T follicular helper cell (primary cell): ENCODE measurements at regions not wholly inside any gene's neighbourhood (a gene's known extent, or its start where the extent isn't known, plus 50 kb on each side); places are given as distances from the start of the nearest gene placed in this dataset.

Source experiments
- DNase-seq: peaks from one replicate; pipeline ENCODE4 v3.0.0-alpha.2; 2020; ENCODE audit warnings: low read depth

DNA sequence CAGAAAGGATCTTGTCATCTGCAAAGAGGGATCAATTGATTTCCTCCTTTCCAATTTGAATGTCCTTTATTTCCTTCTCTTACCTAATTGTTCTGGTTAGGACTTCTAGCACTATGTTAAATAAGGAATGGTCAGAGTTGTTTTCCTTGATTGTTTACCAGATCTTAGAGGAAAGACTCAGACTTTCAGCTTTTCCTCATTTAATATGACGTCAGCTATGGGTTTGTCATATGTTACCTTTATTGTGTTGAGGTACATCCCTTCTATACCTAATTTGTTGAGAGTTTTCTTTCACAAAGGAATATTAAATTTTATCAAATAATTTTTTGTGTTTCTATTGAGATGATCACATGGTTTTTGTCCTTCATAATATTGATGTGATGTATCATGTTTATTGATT, 656.5 kb upstream of the GRAMD2B start:
- DNase-seq = no peak

DNA sequence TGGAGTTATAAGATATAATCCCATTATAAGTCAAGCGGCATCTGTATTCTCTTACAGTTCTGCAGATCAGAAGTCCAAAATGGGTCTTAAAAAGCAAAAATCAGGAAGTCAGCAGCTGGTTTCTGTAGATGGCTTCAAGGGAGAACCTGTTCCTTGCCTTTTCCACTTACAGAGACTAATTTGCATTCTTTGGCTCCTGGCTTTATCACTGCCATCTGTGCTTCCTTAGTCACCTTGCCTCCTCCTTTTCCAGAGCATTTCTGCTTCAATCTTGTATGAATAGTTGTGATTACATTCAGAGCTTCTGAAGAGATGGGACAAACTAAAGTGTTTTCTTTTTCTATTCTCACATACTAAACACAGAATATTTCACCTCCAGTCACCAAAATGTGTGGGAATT, 647.3 kb upstream of the GRAMD2B start:
- no peak for DNase-seq

DNA sequence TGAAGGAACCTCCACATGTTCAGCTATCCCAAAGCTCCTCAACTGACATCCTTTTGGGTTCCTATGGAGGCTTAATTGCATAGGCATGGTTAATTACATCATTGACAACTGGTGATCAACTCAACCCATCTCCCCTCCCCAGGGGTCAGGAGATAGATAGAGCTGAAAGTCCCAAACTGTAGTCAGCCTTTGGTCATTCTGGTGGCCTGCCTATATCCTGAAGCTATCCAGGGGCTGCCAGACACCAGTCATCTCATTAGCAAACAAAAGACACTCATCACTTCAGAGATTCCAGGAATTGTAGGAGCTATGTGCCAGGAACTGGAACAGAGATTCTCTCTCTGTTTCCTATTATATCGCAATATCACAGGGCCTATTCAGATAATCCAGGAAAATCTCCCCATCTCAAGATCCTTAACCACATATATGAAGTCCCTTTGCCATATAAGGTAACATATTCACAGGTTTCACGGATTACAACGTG, 646.5 kb upstream of the GRAMD2B start:
- no peak for DNase-seq

DNA sequence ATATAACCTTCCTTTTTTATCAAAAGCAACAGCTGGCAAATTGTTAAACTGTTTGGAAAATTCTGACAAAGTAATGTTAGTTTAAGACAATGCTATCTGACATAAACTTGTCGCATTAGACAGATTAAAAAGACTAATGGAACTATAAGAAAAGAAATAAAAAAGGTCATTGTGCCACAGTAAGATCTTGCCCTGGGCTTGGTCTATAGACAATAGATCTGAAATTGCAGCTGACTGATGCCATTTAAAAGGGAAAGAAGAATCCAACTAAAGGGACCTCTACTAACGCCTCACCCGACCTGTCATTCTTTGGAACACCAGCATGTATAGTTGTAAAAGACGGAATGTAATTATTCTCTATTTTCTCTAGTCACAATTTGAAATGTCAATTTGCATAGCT, 644.4 kb upstream of the GRAMD2B start:
- no peak for DNase-seq

DNA sequence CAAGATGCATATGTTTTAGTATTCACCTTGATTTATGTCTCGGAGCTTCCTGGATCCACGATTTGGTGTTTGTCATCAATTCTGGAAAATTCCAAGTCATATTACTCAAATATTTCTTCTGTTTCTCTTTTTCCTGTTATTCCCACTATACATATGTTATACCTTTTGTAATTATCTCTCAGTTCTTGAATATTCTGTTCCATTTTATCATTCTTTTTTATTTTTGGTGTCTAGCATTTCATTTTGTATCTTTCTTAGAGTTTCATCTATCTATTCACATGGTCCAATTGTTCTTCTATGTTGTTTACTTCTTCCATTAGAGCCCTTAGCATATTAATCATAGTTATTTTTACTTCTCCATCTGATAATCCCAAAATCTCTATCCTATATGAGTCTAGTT, 637.8 kb upstream of the GRAMD2B start:
- no peak for DNase-seq

DNA sequence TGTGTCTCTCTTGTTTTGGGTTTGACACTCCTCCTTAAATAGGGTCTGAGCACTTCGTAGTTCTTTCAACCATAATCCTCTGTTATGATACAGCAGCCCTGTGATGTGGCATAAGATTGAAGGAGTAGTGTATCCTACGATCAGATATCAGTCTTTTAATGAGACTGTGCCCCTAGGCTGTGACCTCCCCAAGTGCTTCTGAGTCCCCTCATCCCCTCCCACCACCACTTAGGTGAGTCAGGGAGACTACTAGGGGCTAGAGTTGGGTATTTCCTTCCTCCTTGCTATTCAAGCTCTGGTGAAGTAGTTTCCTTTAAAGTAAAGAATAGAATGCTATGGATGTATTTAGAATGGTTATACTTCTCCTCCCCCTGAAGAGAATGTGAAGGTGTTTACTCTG, 637.2 kb upstream of the GRAMD2B start:
- no peak for DNase-seq

DNA sequence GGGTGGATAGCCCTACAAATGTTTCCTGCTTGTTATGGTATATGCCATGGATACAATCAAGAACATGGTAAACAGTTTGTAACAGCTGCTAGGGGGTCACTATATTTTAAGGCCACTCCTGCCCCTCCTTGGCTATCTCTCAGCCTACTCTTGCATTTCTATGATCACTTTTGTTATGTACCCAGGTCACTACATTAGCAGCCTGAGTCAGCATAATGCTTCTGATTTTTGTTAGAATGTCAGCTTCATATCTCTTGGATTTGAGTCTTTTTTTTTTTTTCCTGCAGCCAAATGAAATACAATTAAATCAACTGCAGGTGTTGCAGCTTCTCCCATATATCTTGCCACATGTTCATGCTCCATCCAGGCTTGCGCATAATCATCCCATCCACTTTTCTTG, 629.7 kb upstream of the GRAMD2B start:
- no peak for DNase-seq

DNA sequence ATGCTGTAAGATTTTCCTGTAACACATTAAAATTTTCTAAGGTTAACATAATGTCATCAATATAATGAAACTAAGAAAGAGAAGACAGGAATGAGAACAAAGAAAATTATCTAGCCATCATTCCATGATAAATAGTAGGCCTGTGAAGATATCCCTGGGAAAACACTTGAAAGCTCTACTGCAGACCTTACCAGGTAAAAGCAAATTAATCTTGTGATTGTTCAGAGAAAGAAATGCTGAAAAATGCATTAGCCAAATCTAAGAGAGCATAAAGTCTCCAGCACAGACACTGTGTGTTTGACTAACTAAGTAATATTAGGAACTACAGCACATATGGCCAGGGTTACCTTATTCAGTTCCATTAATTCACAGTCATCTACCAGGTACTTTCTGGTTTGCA, 628.3 kb upstream of the GRAMD2B start:
- DNase-seq = no peak

DNA sequence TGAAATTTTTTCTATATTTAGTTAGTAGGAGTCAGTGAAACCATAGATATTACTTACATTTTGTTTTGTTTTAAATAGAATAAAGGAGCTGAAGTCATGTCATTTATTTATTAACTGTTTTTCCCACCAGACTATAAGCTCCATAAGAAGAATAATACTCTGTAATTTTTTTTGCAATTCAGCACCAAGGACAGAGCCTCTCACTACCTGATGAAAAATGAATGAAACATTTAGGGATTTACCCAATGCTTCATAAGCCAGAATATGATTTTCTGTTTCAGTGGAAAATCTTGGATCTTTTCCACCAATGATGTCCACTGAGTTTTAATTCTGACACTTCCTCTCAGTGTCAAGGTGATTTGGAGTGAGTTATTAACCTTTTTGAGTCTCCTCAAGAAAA, 624.9 kb upstream of the GRAMD2B start:
- no peak for DNase-seq

DNA sequence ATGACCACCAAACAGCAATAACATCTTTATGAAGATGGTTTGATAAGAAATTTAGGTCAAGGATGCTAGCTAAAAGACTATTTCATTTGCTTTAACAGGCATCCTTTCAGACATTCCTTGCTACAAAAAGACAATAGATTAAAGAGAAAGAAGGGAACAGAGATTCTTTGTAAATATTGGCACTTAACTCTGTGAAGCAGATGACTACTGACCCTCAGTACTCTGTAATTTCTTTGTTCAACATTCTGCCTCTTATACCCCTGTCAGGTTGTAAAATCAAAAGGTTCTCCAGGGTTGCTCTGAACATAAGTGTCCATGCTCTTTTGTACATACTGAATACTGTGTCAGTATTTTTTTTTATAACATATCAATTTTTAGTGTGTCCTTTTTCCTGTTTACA, 610.6 kb upstream of the GRAMD2B start:
- DNase-seq = no peak

DNA sequence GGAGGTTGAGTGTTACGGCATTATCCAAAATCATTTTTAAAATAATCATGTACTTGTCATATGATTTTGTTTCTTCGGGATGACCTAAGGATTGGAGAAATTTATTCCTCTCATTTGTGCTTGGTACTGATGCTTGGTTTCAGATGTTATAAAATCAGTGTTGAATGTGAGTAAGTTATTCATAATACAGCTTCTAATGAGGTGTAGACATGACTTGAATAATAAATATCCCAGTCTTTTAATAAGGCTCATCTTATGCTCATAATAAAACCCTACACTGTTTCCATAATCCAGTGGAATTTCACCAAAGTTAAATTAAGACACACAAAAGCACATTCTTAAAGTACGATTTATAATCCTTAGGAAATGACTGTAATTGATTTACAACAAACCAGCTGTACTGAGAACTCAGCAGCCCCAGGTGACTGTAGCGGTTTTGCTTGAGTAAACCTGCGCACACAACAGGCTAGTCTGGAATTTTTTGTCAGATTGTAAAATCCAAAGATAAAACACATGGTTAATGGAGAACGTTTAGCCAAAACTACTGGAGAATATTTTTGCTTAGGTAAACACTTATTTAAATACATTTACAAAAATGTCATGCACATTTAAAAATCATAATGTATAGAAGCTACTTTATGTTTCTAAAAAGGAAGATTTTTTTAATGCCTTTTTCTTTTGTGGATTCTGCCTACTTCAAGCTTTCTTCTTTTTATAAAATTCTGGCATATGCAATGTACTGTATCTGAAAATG, 609.8 kb upstream of the GRAMD2B start:
- DNase-seq = no peak

DNA sequence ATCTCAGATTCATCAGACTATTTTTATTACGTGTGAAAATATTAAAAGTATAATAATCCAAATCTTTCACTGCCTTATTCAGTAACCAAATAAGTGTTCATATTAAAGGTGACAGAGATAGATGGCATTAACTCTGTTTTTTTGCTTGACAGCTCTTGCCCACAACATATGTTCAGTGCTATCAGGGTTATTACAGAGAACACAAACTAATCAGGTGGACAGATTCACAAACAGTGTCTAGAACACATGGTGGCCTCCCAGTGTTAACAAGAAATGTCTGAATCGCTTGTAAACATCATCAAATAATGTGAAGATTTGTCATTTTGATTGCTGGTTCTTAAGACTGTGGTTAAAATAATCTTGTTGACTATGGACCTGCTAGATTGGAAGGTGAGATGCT, 609.1 kb upstream of the GRAMD2B start:
- DNase-seq = no peak

DNA sequence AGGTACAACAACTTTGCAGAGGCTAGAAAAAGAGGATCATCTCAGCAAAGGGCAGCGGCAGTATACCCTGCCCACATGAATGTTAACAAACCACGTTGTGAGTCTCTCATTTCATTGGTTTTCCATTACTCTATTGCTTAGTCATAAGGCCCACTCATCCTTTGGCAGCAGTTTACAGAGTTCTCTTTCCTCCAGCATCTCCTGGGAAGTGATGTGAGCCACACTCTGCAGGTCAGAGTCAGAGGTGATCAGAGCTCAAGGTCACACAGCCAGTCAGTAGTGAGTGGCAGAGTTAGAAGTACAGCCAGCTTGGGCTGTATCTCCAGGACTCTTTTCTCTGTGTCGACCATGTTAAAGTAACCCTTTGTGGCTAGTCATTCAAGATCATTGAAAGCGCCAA, 599.6 kb upstream of the GRAMD2B start:
- no peak for DNase-seq

DNA sequence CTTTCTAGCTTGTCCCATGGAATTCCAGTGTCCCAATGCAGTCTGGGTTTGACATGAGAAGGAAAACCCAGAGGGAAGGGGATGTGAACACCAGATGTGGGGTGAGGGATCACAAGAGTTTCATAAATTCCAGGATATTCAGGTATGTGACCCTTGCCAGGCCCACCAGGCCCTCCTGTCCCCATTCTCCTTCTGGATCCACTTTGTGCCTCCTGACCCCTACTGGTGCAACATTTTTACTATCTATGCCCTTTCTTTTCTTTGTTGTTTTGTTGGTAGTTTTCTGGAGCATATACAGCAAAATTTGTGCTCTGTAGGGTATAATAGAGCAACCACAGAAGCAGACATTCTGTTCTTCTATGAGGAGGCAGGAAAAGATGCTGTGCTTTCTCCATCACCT, 597.0 kb upstream of the GRAMD2B start:
- no peak for DNase-seq

DNA sequence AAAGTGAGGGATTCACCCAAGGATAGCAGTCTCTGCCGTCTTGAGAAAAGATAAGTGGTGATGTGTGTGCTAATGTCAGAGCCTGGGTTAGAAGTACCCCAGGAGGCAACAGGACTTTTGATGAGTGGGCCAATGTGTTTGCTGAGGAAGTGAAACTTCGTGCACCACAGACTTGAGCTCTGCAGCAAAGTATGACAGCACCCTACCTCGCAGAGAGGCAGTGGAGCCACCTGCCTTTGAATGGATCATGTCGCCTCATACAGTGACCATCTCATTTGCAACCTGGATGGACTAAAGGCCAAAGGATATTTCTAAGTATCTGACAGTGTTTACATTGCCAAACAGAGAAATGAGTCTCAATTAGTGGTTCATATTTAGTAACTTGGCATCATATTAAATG, 593.9 kb upstream of the GRAMD2B start:
- DNase-seq = no peak

DNA sequence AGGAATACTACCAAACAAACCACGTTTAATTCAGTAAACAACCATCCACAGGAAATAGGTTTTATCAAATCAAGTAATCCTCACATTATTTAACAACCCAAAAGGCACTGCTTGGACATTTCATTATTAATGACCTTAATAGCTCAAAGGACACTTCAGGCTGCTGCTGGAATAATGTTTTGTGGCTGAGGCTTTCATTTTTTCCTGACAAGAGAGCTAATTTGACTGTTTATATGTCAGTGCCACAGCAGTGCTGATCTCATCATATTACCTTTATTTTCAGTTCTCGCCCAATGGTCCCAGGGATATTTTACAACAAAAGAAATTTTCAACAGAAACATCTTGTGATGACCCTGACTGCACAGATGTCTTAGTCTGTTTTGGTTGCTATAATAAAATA, 589.8 kb upstream of the GRAMD2B start:
- DNase-seq = no peak

DNA sequence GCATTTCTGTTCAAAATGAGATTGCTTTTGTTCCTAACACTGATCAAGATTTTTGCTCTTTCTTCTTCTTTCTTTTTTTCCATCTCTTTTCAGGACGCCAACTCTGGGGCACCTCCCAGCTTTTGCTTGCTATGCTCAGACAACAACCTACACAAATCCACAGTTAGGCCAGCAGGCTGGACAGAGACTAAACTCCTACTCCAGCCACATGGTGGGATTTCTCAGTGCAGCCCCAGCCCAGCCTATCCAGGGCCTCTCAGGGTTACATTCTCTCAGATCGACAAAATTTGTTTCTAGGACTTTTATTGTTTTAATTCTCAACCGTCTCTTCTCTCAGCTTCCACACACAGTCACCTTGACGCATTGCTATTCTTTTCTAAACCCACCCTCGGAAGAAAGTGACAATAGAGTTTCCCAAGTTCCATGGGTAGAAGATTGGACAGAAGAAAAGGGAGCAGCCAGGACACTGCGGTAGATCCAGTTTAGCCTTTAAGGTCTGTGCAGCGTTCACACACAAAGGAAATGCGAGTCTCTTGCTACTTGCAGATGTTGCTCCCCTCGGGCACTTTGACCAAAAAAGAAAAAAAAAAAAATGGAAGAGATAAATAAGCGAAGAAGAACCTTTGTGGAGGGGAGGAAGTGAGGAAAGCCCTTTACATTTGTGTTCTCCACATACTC, 588.6 kb upstream of the GRAMD2B start:
- no peak for DNase-seq

DNA sequence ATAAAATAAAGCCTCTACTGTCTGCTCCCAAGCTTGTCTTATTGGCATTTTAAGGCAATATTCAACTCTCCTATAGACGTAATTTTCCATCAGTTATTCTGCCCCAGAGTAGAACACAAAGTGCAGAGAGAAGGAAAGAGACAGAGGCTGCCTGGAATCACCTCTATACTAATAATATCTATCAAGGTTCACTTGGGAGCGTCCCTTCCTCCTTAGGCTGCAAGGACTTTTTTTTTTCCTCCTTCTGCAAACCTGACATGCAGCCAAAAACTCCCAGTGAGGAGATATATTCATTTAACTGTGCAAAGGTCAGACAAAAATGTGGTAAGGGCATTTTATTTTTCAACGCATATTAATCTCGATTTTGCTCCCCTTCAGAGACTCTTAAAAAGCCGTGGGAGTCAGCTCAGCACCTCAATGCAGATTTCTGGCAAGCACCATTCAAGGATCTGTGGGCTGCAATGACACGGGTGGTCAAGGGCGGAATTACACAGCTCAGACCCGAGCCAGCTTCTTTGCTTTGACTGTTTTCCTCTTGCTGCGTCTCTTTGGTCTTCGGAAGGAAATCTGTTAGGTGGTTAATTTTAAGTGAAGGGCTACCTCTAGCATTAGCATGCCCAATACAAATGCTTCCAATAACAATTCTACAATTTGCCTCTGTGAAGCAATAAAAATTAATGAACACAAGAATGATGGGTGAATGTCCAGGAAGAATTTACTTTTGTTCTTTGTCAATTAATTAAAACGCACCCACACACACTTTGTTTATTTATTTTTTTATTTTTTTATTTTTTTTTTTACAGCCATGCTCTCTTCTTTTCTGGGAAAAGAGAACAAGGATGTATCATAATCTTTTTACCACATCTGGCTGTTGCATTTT, 587.7 kb upstream of the GRAMD2B start:
- DNase-seq = no peak

DNA sequence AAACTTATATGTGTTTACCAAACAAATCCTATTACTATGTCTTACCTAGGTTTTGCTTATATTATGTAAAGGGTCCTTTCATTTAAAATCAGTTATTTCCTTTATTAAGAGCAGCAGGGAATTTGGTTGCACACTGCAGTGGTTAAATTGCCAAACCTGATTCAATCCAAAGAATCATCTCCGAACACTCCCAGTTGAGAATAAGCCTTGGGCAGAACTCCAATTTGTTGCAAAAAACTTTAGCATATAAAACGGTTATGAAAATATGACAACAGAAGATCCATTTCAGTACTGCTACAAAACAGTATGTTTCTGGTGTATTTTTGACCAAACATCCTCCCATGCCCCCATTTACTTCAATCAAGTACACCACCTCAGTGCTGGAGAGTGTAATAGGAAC, 587.0 kb upstream of the GRAMD2B start:
- no peak for DNase-seq

DNA sequence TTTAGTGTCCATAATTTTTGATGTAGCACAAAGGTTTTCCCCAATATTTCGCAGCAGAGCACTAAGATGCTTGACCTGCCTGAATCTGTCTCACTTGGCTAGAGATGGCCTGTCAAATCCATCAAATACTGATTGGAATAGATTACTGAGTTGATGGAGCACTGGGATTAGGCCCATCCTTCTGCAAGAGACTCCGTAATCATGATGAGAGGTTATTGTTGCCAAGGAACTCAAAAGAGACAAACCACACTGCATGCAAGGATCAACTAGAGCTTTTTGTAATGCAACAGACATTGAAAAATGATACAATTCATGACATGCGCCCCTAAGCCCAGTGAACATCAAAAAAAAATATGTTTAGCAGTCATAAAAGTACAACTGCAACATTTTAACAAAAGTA, 585.3 kb upstream of the GRAMD2B start:
- no peak for DNase-seq

DNA sequence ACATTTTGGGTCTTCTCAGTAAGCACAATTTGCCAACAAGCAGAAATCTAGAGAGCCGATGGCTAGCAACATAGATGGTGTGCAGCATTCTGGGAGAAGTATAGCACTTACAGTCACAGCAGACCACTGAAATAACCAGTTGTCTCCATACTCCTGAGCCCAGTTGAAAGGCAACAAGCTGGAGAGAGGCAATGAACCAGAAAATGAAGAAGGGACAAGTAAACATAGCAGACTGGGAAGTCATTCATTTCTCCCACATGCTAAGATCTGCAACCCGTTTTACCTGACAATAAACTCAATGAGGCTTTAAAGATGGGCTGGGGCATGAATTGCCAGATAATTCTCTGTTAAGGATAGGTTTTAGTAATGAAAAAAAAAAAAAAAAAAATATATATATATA, 575.6 kb upstream of the GRAMD2B start:
- no peak for DNase-seq

DNA sequence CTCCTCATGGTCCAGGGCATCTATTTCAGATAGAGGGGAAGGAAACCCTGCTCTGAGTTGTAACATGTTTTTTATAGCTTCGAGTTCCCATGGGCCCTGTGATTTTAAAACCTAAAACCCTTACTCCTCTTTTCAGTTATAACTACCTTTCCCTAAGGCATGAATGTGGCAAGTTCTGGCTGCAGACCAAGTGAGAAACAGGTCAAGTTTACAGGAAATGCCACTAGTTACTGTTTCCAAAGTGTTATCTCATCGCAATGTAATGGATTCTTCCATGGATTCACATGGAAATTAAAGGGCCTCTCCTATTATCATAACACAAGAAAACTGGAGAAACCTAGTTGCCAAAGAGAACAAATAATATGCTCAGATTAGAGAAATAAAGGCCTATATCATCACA, 574.5 kb upstream of the GRAMD2B start:
- DNase-seq = no peak

DNA sequence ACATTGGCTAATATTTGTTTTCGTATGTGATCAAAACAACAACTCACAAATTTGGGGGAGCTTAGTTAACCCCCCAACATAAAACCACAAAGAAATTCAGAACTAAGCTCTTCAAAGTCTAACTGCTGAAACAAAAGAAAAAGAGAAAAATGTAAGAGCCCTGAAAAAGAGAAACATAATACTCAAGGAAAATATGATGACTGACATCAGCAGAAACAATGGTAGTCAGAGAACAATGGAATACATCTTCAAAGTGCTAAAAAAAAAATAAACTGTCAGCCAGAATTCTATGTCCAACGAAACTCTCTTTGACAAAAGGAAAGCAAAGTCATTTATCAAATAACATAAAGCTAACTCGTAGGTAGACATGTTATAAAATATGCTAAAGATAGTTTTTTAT, 566.3 kb upstream of the GRAMD2B start:
- DNase-seq = no peak
